ENCODE measurements at regions not wholly inside any gene's neighbourhood (a gene's known extent, or its start where the extent isn't known, plus 50 kb on each side); places are given as distances from the start of the nearest gene placed in this dataset.

DNA sequence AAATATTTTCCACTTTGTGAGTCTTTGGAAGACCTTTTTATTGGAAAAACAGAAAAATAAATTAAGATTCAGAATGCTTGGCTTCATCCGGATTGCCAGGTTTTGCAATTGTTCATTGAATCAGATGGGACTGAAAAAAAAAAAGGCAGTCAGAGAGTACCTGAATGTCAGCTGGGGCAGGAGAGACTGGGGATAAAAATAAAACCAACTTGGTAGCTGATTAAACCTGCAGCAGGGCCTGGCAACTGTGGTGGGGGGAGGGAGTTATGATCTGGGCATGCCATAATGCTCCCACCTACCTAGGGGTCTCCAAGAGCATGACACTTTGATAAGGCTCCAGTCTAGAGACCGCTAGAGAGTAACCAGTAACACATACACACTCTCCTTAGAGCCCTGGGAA is 454.4 kb downstream of the DTWD2 start:
- TF ChIP-seq, protein P1, sequence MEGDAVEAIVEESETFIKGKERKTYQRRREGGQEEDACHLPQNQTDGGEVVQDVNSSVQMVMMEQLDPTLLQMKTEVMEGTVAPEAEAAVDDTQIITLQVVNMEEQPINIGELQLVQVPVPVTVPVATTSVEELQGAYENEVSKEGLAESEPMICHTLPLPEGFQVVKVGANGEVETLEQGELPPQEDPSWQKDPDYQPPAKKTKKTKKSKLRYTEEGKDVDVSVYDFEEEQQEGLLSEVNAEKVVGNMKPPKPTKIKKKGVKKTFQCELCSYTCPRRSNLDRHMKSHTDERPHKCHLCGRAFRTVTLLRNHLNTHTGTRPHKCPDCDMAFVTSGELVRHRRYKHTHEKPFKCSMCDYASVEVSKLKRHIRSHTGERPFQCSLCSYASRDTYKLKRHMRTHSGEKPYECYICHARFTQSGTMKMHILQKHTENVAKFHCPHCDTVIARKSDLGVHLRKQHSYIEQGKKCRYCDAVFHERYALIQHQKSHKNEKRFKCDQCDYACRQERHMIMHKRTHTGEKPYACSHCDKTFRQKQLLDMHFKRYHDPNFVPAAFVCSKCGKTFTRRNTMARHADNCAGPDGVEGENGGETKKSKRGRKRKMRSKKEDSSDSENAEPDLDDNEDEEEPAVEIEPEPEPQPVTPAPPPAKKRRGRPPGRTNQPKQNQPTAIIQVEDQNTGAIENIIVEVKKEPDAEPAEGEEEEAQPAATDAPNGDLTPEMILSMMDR (IDR thresholded peaks at IDR 0.05; ENCODE audit: low read depth, low read length) = no peak
- TF ChIP-seq EZH2phosphoT487 (IDR thresholded peaks at IDR 0.05; ENCODE audit: low read depth) = no peak

Data from OCI-LY3 (cell line).